ENCODE measurements at regions not wholly inside any gene's neighbourhood (a gene's known extent, or its start where the extent isn't known, plus 50 kb on each side); places are given as distances from the start of the nearest gene placed in this dataset.

- H3K36me3 Mint-ChIP-seq (ENCODE audit: insufficient read depth in 1 of 3, low read depth in 3 of 3) = peaks cover 4 to 18% (median 13%) of the 10 kb centered on the region in 3 experiments; a peak in 5 of 7 replicates
- TF ChIP-seq, protein P1, sequence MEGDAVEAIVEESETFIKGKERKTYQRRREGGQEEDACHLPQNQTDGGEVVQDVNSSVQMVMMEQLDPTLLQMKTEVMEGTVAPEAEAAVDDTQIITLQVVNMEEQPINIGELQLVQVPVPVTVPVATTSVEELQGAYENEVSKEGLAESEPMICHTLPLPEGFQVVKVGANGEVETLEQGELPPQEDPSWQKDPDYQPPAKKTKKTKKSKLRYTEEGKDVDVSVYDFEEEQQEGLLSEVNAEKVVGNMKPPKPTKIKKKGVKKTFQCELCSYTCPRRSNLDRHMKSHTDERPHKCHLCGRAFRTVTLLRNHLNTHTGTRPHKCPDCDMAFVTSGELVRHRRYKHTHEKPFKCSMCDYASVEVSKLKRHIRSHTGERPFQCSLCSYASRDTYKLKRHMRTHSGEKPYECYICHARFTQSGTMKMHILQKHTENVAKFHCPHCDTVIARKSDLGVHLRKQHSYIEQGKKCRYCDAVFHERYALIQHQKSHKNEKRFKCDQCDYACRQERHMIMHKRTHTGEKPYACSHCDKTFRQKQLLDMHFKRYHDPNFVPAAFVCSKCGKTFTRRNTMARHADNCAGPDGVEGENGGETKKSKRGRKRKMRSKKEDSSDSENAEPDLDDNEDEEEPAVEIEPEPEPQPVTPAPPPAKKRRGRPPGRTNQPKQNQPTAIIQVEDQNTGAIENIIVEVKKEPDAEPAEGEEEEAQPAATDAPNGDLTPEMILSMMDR (conservative IDR thresholded peaks at IDR 0.05) = no peak
- no peaks in the 10 kb centered on the region for H3K27me3 ChIP-seq (ENCODE audit: insufficient read depth, low read length)
- H4K91ac ChIP-seq (ENCODE audit: insufficient read length, low read depth, low read length) = no peak overlapping the region
- no peaks in the 10 kb centered on the region for H3K4me1 ChIP-seq (ENCODE audit: insufficient read depth, low read length)
- no peak overlapping the region for H3K18ac ChIP-seq (ENCODE audit: insufficient read length, low read depth, low read length)
- no peak overlapping the region for H4K5ac ChIP-seq (ENCODE audit: insufficient read length, low read depth, low read length)
- no peaks in the 10 kb centered on the region for H3K27me3 Mint-ChIP-seq (ENCODE audit: low read depth)
- no peak overlapping the region for H2BK20ac ChIP-seq (ENCODE audit: low read depth, low read length, poor library complexity, severe bottlenecking)
- peaks cover 22 to 29% of the 10 kb centered on the region in 2 experiments for H3K9me3 Mint-ChIP-seq
- H4K8ac ChIP-seq (replicated peaks; ENCODE audit: insufficient read length, low read depth, low read length) = no peak overlapping the region
- no peak overlapping the region for H3K27ac ChIP-seq (ENCODE audit: insufficient read length, low read depth, low read length)
- no peak overlapping the region for H3K27ac Mint-ChIP-seq
- no peak overlapping the region for H3K9ac ChIP-seq (ENCODE audit: extremely low read depth, insufficient read length, low read length)
- no peaks in the 10 kb centered on the region for H4K20me1 ChIP-seq (ENCODE audit: control insufficient read depth, insufficient read depth, insufficient read length)
- H2BK5ac ChIP-seq (ENCODE audit: insufficient read length, low read length) = no peak overlapping the region
- H2BK12ac ChIP-seq (ENCODE audit: insufficient read length, low read depth, low read length) = no peak overlapping the region
- no peaks in the 10 kb centered on the region for H3K23me2 ChIP-seq (ENCODE audit: insufficient read length, low read depth, low read length, poor library complexity, severe bottlenecking)
- H2BK15ac ChIP-seq (ENCODE audit: low read depth, low read length) = no peak overlapping the region
- H3K23ac ChIP-seq (ENCODE audit: insufficient read length, low read depth, low read length) = no peak overlapping the region
- H3K4me2 ChIP-seq (ENCODE audit: insufficient read depth, insufficient read length, low read length) = no peak overlapping the region
- H3K14ac ChIP-seq (ENCODE audit: insufficient read depth, low read length) = no peak overlapping the region; the same call in 1 of the 2 replicates
- H3K79me1 ChIP-seq (ENCODE audit: insufficient read depth, low read depth, low read length, poor library complexity, severe bottlenecking) = no peaks in the 10 kb centered on the region
- H3K4me1 Mint-ChIP-seq = no peaks in the 10 kb centered on the region
- H3K4ac ChIP-seq (ENCODE audit: low read depth, low read length) = no peak overlapping the region
- no peak overlapping the region for H3K4me3 Mint-ChIP-seq
- DNase-seq = no peak
- H3K79me2 ChIP-seq (ENCODE audit: insufficient read depth, low read length) = no peaks in the 10 kb centered on the region
- WGBS (ENCODE audit: extremely low coverage, insufficient read length, low lambda C conversion rate) = no CpG with 5 or more reads among the region's 2 CpGs
- no peak overlapping the region for H2AFZ ChIP-seq (ENCODE audit: low read length)
- peaks cover 21% of the 10 kb centered on the region for H3K9me3 ChIP-seq (ENCODE audit: control insufficient read depth, low read depth, low read length)
- no peak overlapping the region for H3K56ac ChIP-seq (ENCODE audit: insufficient read length, low read depth, low read length)
- no peak overlapping the region for H3T11ph ChIP-seq (ENCODE audit: low read length)
- no peak overlapping the region for H2AK5ac ChIP-seq (ENCODE audit: insufficient read length, low read length)
- no peak overlapping the region for H2BK120ac ChIP-seq (ENCODE audit: low read depth, low read length, poor library complexity, severe bottlenecking)
These were observed 935.7 kb upstream of the PRMT6 start for GRCh38 chr1:106120789-106121188.

All from H9 (cell line).